Right lobe of liver (tissue), 4 donors: ENCODE measurements at regions not wholly inside any gene's neighbourhood (a gene's known extent, or its start where the extent isn't known, plus 50 kb on each side); places are given as distances from the start of the nearest gene placed in this dataset.

Experiments used
- CTCF ChIP-seq, 4 donors: fragments of 200-600 bp in 3 of 4; fragments of 450-650 bp in 1 of 4; IDR thresholded peaks; one replicate each; pipeline versions ENCODE4 v1.5.1 to v1.8.0; 2016 to 2022; ENCODE audit warnings: antibody characterized with exemption in 4 of 4, mild to moderate bottlenecking in 2 of 4
- POLR2A ChIP-seq: fragments of 450-650 bp; IDR thresholded peaks from one replicate; pipeline ENCODE4 v1.6.1; 2017; ENCODE audit warnings: antibody characterized with exemption, mild to moderate bottlenecking
- donor health status: DM: no; HTN: no; CAD: no.
- donor health status: DM: no; HTN: no; CAD: no.
- donor health status: DM: no; HTN: yes; CAD: no.

GRCh38 chr12:67772267-67773169, 124.0 kb downstream of the DYRK2 start:
- TF ChIP-seq CTCF (IDR thresholded peaks at IDR 0.05) (no peak), POLR2A (no peak)
